HG03064 (cell line): ENCODE measurements at regions not wholly inside any gene's neighbourhood (a gene's known extent, or its start where the extent isn't known, plus 50 kb on each side); places are given as distances from the start of the nearest gene placed in this dataset.
"Not testable (repeated sequence)": the region's sequence is repeated elsewhere in the genome, so short reads cannot be mapped to it uniquely, and the experiment has no call there.

Experiments
- ATAC-seq: cut with Tn5 transposase; IDR thresholded peaks from one replicate; pipeline ENCODE4 v1.9.1; 2021; ENCODE audit warnings: low read depth; ENCODE audit not compliant: unreplicated experiment

DNA sequence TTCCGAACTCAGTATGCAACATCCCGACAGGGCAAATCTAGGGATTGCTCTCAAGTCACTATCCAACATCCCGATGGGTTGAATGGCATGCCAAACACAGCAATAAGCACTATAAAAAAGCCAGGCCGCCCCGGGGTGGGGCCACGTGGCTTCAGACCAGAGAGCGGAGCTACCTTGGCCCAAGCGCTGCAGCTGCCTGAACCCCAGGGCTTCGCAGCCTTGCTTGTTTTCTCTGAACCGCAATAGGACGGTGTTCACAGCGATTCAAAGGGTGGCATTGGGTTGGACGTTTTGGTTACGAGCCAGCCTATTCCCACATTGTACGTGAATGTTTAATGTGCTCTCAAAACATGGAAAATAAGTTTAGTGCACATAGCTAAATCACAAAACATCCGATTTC is 161.0 kb downstream of the SYT15 start:
- ATAC-seq, result not testable (repeated sequence)

DNA sequence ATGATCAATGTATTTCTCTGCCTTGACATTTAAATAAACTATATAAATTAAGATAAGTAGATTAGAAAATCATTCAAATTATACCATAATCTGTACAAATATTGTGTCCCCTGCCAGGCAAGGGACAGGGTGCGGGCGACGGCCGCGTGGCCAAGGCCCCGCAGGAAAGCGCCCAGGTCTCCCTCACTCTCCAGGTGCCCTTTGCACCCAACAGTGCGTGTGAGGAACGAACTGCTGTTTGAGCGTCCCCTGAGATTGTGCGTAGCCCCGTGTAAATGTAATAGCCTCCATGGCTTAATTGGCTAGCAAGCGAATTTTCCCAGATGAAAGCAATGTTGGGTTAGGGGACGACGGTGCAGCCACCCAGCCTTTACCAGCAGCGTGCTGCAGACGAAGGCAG is 161.4 kb downstream of the SYT15 start:
- ATAC-seq, result not testable (repeated sequence)

DNA sequence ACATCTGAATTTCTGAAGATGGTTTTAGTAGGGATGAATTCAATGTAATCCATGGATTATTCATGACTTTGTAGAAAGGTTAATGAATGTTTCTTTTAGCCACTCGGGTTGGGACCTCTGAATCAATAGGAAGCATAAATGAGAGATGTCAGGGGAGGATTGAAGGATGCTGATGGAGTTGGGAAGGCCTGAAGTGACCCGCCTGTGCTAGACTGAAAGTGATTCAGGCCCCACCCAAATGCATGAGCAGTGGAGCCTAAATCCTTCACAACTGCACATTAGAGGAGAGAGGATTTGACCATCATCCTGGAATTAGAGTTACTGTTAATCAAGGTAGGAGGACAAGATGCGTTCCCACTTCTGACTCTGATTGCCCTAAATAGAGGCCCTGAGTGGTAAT is 162.2 kb upstream of the PTPN20 start:
- ATAC-seq, result peak; percentile 15

DNA sequence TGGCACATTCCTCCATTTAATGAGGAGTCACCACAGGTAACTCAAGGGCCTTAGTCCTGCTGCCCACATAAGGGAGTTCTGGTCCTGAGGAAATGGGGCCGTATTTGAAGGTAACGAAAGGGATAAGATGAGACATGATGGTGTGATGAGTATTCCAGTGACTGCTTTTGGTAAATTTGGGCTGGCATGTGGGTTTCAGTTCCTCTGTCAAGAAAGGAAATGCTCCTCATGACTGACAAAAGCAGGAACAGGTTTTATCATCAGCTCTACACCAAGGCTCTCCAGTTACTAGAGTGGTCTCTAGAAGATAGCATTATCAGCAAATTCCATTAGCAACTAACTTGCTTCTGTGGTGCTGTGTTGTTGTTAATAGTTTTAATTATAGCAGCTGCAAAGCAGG is 161.8 kb upstream of the PTPN20 start:
- ATAC-seq, result peak; percentile 70

DNA sequence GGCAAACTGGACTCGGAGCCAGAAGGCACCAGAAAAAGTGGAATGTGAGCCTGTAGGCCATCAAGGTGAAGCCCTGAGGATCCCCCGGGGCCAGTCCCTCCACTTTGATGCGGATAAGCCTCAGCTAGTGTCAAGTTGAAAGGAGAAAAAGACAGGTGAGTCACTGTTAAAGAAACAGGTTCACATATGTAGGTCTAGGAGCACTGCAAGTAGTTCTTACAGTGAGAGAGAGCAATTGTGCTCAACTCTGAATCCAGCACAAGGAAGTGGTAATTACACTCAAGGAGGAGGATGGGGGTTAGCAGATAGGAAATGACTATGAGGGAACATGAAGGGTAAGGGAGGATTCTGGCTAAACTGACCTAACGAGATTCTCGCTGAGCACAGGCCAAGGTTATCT is 157.5 kb upstream of the PTPN20 start:
- ATAC-seq, result not testable (repeated sequence)

DNA sequence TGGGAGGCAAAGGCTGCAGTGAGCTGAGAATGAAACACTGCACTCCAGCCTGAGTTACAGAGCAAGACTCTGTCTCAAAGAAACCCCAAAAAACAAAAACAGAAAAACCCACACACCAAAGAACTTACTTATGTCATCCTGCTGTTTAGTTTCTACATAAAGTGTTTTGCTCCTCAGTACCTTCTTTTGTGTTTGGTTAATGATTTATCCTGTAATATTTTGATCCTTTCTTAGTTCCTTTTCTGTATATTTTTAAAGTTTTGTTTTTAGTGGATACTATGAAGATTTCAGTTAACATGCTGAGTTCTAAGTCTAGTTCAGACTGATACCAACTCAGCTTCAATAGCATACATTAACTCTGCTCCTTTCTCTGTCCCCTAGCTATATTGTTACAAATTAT is 149.8 kb upstream of the PTPN20 start:
- peak; percentile 85 for ATAC-seq

DNA sequence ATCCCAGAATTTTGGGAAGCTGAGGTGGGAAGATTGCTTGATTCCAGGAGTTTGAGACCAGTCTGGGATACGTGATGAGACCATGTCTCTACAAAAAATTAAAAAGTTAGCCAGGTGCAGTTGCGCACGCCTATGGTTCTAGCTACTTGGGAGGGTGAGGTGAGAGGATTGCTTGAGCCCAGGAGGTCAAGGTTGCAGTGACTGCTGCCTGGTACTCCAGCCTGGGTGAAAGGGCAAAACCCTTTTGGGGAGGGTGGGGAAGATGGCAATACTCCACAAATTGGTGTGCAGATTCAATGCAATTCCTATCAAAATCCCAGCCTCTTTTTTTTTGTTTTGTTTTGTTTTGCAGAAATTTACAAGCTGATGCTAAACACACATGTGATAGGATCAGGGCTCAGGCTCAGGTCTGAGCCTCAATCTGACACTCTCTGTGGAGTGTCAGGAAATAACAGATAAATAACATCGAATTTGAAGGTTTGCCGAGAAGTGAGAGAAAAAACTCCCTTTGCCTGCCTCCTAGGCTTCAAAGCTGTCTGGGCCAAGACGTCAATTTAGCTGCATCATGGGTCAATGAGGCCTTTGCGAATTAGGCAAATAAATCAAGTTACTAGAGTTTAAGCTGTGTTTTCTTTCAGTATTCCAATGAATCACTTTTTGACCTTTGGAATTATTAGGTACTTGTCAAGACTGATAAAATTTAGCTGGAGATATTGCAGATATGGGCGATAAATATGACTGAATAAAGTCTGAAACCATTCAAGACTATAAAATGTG is 142.5 kb upstream of the PTPN20 start:
- ATAC-seq, result not testable (repeated sequence)

DNA sequence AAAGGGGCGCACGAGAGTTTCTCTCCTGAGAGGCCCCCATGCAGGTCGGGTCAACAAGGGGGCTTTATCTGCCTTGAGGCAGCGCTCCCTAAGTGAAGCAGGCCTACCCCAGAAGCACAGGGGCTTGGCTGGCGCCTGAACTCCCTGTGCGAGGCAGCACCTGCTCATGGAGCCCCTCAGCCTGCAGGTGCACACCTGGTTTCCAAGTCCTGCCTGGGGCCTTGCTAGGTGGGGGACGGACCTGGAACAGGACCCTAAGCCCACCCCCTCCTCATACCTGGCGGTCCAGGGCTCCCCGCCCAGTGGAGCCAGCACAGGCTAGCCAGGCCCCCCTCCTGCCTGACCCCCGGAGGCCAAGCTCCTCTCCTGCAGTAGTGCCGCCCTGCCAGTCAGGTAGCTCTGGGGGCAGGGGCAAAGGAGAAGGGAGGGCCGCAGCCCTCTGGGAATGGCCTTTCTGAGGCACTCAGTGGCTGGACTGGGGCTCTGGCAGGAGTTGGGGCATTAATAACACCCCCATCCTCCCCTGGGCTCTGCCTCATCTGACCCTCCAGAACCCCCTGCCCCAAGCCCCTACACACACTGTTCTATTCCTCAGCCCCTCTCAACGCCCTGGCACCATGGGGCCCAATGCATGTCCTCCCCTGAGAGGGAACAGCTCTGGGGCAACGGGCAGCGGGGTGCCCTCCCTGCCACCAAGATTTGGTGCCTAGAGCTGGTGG is 137.9 kb upstream of the PTPN20 start:
- not testable (repeated sequence) for ATAC-seq

DNA sequence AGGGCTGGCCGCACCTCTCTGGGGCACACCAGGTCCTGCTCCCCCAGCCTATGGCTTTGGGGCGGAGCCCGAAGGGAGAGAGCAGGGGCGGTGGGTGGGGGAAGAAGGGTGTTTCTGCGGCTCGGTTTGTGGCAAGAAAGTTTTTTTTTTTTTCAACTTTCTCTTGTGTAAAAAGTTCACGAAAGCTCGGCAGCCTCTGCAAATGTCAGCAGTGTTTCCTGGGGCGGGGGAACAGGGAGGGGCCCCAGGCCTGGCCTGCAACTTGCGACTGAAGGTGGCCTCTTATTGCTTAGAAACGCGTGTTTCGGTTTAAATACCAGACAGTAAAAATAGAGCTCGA is 137.4 kb upstream of the PTPN20 start:
- not testable (repeated sequence) for ATAC-seq

DNA sequence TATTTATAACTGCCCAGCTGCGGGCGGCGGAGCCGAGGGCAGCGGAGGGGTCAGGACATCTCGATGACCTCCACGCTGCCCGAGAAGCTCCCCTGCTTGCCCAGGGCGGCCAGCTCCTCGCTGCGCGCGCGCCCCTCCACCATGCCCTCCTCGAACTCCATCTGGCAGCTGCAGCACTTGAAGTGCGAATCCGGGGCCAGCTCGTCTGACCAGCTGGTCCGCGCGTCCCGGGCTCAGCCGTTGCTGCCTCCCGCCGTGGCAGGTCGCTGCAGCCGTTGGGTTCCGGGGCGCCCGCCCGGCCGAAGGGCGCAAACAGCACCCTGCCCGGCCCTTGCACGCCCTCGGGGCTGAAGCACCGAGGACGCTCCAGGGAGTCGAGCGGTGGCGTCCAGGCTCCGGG is 136.9 kb upstream of the PTPN20 start:
- not testable (repeated sequence) for ATAC-seq

DNA sequence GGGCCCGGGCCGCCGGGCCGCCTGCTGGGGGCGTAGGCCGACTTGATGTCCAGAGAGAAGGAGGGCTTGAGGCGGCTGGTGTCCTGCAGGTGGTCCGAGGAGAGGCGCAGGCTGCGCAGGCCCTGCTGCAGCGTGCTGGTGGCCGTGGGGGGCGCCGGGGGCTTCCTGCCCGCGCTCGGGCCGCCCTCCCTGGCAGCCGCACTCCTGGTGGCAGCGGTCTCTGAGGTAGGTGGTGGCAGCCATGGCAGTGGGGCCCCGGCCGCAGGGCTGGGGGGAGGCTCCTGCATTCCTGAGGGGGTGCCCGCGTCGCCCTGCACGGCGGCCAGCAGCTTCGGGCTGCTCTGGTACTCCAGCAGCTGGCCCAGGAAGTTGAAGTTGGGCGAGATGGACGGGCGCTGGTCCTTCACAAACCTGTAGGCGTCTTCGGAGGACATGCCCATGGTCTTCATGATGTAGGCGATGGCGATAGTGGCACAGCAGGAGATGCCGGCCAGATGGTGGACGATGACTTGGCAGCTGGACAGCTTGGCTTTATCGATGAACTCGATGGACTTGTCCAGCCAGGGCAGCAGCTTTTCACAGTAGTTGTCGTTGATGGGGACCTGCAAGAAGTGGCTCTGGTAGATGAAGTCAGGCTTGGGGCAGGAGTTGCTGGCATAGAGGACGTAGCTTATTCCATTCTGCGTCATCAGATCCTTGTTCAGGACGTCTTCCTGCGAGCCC is 136.1 kb upstream of the PTPN20 start:
- ATAC-seq, result not testable (repeated sequence)

DNA sequence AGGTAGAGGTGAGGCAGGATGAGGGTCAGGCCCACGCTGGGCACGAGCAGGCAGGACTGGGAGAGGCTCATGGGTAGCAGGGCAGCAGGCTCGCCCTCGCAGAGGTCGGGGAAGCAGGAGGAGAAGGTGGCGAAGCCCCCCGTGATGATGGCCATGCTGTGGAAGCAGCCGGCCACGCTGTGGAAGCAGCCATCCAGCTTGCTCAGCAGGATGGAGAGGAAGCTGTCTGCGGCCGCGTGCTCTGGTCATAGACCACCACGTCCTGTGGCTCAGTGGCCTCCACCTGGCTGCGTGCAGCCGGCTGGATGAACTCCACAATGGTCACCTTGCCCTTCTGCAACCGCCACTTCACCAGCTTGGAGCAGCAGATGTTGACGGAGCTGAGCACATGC is 135.6 kb upstream of the PTPN20 start:
- ATAC-seq, result not testable (repeated sequence)

DNA sequence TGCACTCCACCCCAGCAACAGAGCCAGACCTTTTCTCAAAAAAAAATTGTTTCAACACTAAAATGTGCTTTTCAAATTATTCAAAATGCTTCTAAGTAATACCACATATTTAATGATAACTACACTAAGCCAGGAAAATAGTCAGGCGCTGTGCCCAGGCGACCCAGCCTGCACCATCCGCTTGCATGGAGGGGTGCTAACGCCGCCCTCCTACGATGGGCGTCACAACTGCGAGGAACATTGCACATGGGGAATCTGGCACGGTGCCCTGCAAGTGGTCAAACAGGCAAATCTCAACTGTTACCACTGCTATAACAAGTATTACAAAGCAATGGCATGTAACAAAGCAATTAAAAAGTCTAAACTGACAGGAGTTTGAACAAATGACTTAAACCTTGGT is 131.7 kb upstream of the PTPN20 start:
- not testable (repeated sequence) for ATAC-seq

DNA sequence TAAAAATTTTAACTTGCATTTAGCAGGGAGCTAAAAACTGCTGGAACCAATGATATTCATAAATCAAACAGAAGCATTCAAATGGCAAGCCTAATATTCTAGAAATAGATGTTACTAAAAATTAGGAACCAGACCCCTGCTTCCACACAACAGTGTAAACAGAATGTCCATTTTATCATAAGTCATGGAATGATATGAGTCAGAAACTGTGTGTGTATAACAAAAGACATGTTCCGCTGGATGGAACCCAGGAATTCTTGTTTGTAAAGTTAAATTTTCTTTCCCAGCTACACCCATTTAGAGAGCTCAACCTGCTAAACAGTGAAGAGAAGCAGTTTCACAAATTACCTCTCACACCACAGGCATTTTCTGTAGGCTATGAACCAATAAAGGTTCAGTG is 131.1 kb upstream of the PTPN20 start:
- not testable (repeated sequence) for ATAC-seq

DNA sequence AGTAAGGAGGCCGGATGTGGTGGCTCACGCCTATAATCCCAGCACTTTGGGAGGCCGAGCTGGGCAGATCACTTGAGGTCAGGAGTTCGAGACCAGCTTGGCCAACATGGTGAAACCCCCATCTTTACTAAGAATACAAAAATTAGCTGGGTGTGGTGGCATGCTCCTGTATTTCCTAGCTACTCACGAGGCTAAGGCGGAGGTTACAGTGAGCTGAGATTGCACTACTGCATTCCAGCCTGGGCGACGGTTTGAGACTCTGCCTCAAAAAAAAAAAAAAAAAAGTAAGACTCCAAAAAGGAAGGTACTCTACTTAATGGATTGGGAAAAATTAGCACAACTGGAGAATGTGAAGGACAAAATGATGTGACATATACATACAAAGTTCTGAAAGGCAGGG is 130.2 kb upstream of the PTPN20 start:
- ATAC-seq, result not testable (repeated sequence)

DNA sequence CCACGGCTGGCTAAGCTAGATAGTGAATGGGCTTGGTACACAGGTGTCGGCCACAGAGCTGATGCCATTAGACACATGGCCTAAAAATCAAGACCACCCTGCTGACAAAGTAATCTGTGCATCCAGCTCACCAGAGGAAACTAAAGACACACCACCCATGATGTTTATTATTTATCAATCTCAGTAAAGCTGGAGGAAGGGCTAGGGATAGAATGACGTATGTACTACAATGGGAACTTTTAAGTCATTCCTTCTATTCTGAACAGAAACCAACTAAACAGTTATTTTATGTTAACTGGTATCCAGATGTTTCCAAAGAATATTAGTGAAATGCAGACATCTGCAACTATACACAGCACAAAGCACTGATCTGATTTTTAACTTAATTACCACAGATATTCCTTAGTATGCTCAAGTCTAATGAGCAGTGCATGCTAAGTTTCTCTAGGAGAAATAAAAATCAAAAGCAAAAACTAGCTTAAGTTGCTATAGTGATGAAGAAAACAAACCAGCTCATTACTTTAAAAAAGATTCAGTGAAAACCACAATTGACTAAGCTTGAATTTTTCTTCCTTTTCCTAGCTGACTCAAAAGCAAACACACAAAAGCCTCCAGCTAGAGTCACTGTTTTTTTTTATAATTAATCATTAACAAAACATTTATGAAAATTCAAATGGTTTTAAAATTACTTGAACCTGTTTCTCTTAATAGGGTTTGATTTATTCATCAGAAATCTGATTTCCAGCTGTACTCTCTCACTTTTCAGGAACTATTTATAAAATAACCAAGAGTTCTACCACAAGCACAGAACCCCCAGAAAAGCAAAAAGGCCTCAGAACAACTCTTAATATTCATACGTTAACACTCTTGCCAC is 129.0 kb upstream of the PTPN20 start:
- ATAC-seq, result not testable (repeated sequence)

DNA sequence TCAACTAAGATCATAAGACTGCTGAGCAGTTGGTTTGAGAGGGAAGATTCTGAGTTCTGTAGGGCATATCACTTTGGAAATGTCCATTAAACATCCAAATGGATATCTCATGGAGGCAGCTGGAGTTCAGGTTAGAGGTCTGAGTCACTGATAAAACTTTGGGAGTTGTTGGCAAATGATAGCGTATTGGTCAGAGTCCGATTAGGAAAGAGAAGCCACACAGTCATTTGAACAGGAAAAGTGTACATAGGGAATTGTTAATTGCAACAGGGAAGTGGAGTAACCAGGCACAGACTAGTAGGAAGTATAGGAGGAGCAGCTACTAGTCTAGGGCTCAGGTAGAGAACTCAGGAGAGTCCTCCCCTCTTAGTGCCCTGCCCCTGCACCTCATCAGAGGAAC is 126.6 kb upstream of the PTPN20 start:
- ATAC-seq, result not testable (repeated sequence)

DNA sequence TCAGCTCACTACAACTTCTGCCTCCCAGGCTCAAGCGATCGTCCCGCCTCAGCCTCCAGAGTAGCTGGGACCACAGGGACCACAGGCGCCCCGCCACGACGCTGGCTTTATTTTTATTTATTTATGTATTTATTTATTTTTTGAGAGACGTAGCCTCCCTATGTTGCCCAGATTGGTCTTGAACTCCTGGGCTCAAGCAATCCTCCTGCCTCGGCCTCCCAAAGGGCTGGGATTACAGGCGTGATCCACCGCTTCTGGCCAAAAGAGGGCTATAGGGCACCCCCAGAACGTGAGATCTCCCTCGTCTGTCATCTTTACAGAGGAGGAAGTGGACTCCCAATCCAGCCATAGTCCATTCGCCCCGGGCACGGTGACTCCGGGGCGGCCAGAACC is 125.1 kb upstream of the PTPN20 start:
- ATAC-seq, result not testable (repeated sequence)

DNA sequence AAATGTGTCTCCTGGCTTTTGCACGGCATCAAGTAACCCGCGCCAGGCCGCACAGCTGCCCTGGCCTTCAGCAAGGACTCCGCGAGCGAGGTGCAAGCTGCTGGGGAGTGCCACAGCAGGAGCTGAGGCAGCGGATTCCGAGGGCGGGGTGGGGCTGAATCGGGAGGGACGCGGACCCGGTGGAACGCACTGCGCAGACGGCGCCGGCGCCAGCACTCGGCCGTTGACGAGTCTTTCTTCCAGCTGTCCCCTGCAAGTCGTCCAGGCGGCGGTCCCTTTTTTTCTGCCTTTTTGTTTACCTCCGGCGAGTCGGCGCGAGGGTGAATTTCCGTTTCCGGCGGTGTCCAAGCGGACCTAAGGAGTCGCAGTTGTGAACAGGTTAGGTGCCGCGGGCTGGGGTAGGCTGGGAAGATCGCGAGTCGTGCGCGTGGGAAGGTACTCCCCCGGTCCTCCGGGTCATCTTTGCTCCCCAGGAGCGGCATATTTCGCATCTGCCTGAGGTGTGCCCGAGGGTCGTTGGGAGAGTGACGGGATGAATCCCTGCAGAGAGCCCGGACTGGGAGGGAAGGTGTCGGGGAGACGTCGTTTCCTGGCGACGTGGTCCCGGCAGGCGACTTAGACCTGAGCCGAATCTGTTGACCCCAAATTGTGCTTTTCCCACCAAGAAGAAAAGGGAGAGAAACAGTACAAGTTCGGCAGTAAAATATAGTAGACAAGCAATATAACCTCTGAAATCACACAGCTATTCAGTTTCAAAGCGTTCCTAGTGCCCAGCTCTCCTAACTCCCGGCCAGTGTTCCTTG is 124.5 kb upstream of the PTPN20 start:
- peak; percentile 53 for ATAC-seq

DNA sequence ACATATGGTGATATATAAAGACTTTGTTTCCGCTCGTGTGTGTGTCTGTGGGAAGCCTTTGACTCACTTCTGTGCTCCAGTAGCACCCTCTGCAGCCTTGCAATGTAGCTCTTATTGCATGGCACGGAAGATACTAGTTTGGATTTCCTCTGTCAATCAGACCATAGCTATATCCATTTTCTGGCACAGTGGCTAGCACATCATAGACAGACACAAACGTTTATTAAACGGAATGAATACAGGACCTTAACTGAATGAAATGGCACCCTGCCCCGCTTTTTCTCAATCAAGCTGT is 124.0 kb upstream of the PTPN20 start:
- no peak for ATAC-seq
